Dermis blood vessel endothelial cell (primary cell): ENCODE measurements at regions not wholly inside any gene's neighbourhood (a gene's known extent, or its start where the extent isn't known, plus 50 kb on each side); places are given as distances from the start of the nearest gene placed in this dataset.

Source experiments
- DNase-seq: peaks from one replicate; pipeline ENCODE4 v3.0.0; 2010

DNA sequence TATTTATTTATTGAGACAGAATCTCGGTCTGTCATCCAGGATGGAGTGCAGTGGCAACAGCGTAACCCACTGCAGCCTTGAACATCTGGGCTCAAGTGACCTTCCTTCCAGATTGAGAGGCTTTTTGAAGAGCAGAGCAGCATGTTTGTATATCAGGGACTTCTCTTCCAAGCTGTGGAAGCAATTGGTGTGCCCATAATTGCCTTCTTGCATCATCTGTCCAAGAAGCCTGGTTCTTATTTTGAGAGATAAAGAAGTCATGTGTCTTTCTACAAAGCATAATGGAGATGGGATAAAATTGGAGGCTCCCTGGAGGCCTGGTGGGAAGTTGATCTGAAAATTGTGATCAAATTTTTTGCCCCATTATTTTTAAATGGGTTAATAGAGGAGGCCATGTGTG lies 183.8 kb upstream of the MCTP2 start:
- DNase-seq, result no peak

GRCh38 chr15:94042180-94042928 lies 189.0 kb upstream of the MCTP2 start:
- DNase-seq, result no peak

DNA sequence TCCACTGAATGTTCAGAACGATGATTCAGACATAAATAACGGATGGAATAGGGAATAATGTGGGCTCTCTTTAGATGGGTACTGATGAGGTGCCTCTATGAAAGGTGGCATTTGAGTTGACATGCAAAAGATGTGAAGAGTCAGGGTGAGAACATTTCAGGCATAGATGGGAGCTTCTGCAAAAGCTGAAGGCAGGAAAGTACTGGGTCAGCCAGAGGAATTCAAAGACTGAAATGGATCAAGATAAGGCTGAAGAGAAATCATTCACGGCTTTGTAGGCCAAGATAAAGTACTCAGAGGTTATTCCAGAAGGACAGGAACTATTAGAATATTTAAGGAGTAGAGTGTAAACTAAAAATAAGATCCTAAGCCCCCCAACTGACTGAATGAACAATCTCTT lies 189.6 kb upstream of the MCTP2 start:
- DNase-seq, result no peak

DNA sequence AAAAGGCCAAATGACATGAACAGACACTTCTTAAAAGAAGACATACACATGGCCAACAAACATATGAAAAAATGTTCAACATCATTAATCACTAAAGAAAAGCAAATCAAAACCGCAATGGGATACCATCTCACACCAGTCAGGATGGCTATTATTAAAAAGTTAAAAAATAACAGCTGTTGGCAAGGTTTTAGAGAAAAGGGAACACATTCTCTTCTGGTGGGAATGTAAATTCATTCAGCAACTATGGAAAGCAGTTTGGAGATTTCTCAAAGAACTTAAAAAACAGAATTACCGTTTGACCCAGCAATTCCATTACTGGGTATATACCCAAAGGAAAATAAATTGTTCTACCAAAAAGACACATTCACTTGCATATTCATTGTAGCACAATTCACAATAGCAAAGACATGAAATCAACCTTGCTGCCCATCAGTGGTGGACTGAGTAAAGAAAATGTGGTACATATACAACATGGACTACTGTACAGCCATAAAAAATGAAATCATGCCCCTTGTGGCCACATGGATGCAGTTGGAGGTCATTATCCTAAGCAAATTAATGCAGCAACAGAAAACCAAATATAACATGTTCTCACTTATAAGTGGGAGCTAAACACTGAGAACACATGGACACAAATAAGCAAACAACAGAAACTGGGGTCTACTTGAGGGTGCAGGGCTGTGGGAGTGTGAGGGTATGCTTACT lies 190.7 kb upstream of the MCTP2 start:
- DNase-seq, result no peak

GRCh38 chr15:94036156-94036555 lies 195.2 kb upstream of the MCTP2 start:
- DNase-seq, result no peak

DNA sequence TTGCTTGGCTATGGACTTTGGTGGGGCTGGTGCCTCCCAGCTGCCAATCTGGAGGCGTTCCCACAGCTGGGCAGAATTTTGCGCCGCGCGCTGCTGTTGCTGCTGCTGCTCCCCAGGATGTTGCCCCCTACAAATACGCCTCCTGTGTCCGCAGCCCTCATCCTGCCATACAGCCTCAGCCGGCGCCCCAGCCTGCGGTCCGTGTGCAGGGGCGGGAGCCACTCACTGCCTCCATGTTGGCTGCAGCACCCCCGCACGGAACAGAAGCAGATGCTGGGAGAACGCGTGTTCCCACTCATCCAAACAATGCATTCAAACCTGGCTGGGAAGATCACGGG lies 197.7 kb upstream of the MCTP2 start:
- DNase-seq, result no peak

- DNase-seq, result no peak
These were observed 198.2 kb upstream of the MCTP2 start for GRCh38 chr15:94033014-94033682.

DNA sequence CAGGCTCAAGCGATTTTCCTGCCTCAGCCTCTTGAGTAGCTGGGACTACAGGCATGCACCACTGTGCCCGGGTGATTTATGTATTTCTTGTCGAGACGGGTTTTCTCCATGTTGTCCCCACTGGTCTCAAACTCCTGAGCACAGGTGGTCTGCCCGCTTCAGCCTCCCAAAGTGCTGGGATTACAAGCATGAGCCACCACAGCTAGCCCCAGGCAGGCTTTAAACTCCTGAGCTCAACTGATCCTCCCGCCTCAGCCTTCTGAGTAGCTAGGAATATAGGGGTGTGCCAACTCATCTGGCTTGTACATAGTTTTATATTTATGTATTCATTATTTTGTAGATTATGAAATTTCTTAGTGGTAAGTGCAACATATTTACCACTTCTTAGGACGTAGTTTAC lies 198.8 kb upstream of the MCTP2 start:
- no peak for DNase-seq

- DNase-seq, result no peak
These were observed 200.3 kb upstream of the MCTP2 start for GRCh38 chr15:94031072-94031471.

DNA sequence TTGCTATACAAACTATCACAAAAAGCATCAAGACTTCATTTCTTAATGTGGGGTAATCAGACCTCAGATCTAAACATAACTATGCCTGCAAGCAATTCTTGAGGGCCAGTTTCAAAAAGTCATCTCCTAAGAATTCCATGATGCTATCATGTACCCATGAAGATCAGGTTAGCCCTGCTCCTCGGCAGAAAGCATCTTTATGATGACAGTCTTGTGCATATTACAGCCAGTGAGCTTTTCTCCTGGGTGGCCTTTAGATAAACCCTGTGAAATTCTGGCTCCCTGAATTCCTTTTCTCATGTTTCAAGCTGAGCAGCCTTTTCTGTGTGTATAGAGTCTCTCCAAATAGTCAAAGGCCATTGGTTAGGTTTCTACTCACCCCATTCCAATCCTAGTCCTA lies 201.9 kb upstream of the MCTP2 start:
- no peak for DNase-seq

GRCh38 chr15:94028809-94029208 lies 202.6 kb upstream of the MCTP2 start:
- no peak for DNase-seq

- no peak for DNase-seq
These were observed 203.2 kb upstream of the MCTP2 start for GRCh38 chr15:94028121-94028520.

DNA sequence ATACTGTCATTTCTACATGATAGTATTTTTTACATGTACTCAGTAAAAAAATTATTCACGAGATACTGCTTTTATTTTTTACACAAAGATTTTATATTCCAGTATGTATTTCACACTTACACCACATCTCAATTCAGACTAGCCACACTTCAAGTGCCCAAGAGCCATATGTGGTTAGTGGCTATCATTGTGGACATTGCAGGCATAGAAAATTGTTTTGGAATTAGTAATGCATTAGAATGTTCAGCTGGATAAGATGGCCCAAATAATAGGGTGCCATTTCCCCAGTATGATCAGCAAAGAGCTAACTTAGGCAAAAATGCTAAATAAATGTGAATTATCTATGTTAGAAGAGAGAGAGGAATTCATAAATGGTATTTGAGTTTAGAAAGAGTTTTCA lies 203.8 kb upstream of the MCTP2 start:
- DNase-seq, result no peak

DNA sequence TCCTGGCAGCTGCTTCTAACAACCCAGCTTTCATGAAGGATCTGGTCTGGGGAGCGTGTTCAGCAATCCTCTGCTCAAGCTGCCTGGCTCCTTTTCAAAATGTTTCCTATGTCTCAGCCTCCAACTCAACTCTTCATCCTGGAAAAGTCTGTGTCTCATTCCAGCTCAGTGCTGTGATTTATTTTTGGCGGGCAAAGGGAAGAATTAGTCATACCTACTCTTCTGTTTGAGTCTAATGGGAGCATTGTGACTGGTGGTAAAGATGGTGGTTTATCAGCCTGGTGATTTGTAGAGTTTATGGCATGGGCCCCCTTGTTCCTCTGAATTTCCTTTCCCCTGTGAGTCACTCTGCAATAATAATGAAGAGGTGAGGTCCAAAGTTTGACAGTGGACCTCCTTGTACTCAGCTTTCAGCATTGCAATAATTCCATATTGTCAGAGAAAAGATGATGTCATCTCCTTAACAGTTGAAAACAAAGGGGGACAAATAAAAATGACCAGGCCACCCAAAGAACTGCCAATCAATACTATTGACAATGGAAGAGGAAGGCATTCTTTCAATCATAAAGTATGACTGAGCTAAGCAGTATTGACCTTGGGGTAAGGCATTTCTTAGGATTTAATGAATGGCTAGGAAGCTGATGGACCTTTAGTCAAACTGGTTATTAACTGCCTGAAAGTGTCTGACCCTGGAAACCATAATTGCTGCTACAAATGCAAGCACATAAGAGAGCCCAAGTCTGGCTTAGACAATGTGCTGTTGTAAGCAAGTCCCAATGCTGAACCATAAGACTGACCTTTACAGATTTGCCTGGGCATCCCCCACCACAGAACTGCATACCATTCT lies 204.7 kb upstream of the MCTP2 start:
- DNase-seq, result no peak

- DNase-seq, result no peak
These were observed 207.8 kb upstream of the MCTP2 start for GRCh38 chr15:94023531-94023930.

GRCh38 chr15:94021621-94022320 lies 209.6 kb upstream of the MCTP2 start:
- no peak for DNase-seq

- no peak for DNase-seq
These were observed 212.3 kb upstream of the MCTP2 start for GRCh38 chr15:94019062-94019461.

- no peak for DNase-seq
These were observed 216.0 kb upstream of the MCTP2 start for GRCh38 chr15:94015324-94015723.

GRCh38 chr15:94008104-94009074 lies 223.0 kb upstream of the MCTP2 start:
- no peak for DNase-seq

DNA sequence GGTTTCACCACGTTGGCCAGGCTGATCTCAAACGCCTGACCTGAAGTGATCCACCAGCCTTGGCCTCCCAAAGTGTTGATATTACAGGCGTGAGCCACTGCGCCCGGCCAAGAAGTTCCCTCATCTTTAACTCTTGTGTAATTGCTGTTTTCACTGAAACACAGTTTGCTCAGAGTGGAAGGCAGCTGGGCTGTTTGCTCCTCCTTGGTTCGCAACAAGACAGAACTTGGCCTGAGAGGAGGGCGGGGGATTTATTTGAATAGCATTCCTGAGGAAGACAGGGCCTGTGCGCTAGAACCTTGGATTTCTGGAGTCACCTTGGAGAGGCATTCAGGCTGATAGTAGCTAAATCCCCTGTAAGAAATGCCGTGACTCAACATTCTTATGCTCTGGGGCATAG lies 226.7 kb upstream of the MCTP2 start:
- no peak for DNase-seq

DNA sequence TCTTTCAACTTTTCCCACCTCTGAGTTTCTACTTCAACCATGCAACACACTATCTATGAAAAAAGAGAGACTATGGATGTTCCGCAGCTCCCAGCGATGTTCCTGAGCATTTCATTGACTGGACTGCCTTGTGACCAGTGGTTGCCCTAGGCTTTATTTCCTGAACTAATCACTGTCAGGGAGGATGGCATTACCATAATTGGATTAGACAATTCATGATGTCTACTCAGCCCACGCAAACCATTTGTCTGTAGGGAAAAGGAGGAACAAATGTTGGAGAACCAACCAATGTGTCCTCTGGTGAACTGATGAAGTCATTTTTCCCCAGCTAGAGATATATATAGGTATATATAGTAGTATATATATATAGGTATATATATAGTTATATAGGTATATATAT lies 229.3 kb upstream of the MCTP2 start:
- no peak for DNase-seq
